B cell (primary cell): ENCODE measurements at regions not wholly inside any gene's neighbourhood (a gene's known extent, or its start where the extent isn't known, plus 50 kb on each side); places are given as distances from the start of the nearest gene placed in this dataset.

Source experiments
- ATAC-seq: fragments of 200-7000 bp; cut with Tn5 transposase; one replicate; pipeline ENCODE4 v1.10.0; 2021; ENCODE audit warnings: low read depth, mild to moderate bottlenecking, moderate number of reproducible peaks, moderate library complexity
- CTCF ChIA-PET: fragments of 350-600 bp; sonication (Branson Sonifier 250); formaldehyde crosslinking; loops from one replicate; lab custom pipeline; 2021; ENCODE audit warnings: antibody characterized with exemption, inconsistent platforms; lab: Charles Lee
- POLR2A ChIA-PET: fragments of 350-600 bp; sonication (Branson Sonifier 250); formaldehyde crosslinking; loops from one replicate; lab custom pipeline; 2021; ENCODE audit warnings: antibody characterized with exemption; lab: Charles Lee
- DNase-seq: peaks from one replicate; pipeline ENCODE4 v3.0.0; 2013
- H2AFZ ChIP-seq: 2 replicates; pipeline ENCODE4 v1.6.1; 2012; ENCODE audit warnings: mild to moderate bottlenecking, low read depth, low read length; ENCODE audit not compliant: insufficient read depth, poor library complexity, severe bottlenecking
- H3K27ac ChIP-seq, 2 donors: 1 replicate in 1 of 2; 2 replicates in 1 of 2; pipeline ENCODE4 v1.5.1; 2012 to 2013; ENCODE audit warnings: low read length in 2 of 2, mild to moderate bottlenecking in 2 of 2, moderate library complexity in 1 of 2
- H3K27me3 ChIP-seq, 4 experiments: fragments of 200-600 bp in 1 of 4; sonication (generic) in 1 of 4; replicated peaks in 1 of 4; 1 replicate in 2 of 4; 2 replicates in 2 of 4; pipeline versions ENCODE4 v1.6.1 to v1.7.0; 2013 to 2016; ENCODE audit warnings: low read length in 3 of 4, mild to moderate bottlenecking in 2 of 4, mixed read lengths in 1 of 4, moderate library complexity in 1 of 4; ENCODE audit not compliant: insufficient read depth in 4 of 4, control insufficient read depth in 3 of 4; ENCODE audit errors: control extremely low read depth in 1 of 4
- H3K36me3 ChIP-seq, 2 experiments: replicated peaks in 1 of 2; 1 replicate in 1 of 2; 2 replicates in 1 of 2; pipeline versions ENCODE4 v1.6.1 to v1.7.1; 2013; ENCODE audit warnings: low read length in 1 of 2; ENCODE audit not compliant: insufficient read depth in 2 of 2, control insufficient read depth in 1 of 2; ENCODE audit errors: control extremely low read depth in 1 of 2, extremely low read depth in 1 of 2
- H3K4me1 ChIP-seq, 2 donors: fragments of 200-600 bp in 1 of 2; sonication (generic) in 1 of 2; 1 replicate in 1 of 2; 2 replicates in 1 of 2; pipeline versions ENCODE4 v1.5.1 to v1.6.1; 2013 to 2017; ENCODE audit warnings: low read length in 2 of 2; ENCODE audit not compliant: control insufficient read depth in 2 of 2, insufficient read depth in 2 of 2
- H3K4me2 ChIP-seq: replicated peaks from 2 replicates; pipeline ENCODE3; 2012; ENCODE audit warnings: mild to moderate bottlenecking, low read depth, low read length; ENCODE audit not compliant: poor library complexity, severe bottlenecking
- H3K4me3 ChIP-seq, 5 experiments: fragments of 200-600 bp in 1 of 5; sonication (generic) in 1 of 5; 1 replicate in 3 of 5; 2 replicates in 2 of 5; pipeline versions ENCODE4 v1.5.1 to v1.7.0; 2011 to 2016; ENCODE audit warnings: low read length in 4 of 5, mild to moderate bottlenecking in 4 of 5, low read depth in 2 of 5, control low read depth in 1 of 5, moderate library complexity in 1 of 5; ENCODE audit not compliant: insufficient read depth in 1 of 5; ENCODE audit errors: control extremely low read depth in 1 of 5, extremely low read depth in 1 of 5
- H3K79me2 ChIP-seq: fragments of 200-600 bp; sonication (generic); one replicate; pipeline ENCODE4 v1.6.0; 2016; ENCODE audit warnings: low read length; ENCODE audit not compliant: control insufficient read depth, insufficient read depth
- H3K9ac ChIP-seq: fragments of 200-600 bp; sonication (generic); 2 replicates; pipeline ENCODE4 v1.6.1; 2017; ENCODE audit warnings: mild to moderate bottlenecking, low read length, moderate library complexity
- H3K9me3 ChIP-seq, 3 donors: one replicate each; pipeline versions ENCODE4 v1.6.1 to v1.7.1; 2013; ENCODE audit warnings: low read length in 2 of 3; ENCODE audit not compliant: control insufficient read depth in 2 of 3, insufficient read depth in 1 of 3; ENCODE audit errors: control extremely low read depth in 1 of 3
- H4K20me1 ChIP-seq: 2 replicates; pipeline ENCODE4 v1.6.0; 2012; ENCODE audit warnings: mild to moderate bottlenecking, low read length; ENCODE audit not compliant: insufficient read depth, control insufficient read depth, poor library complexity, severe bottlenecking
- H3K27ac Mint-ChIP-seq: one replicate; pipeline ENCODE4 v1.8.0; 2021; ENCODE audit warnings: mixed read lengths
- H3K27me3 Mint-ChIP-seq: one replicate; pipeline ENCODE4 v1.8.0; 2021; ENCODE audit warnings: mixed read lengths
- H3K4me1 Mint-ChIP-seq: one replicate; pipeline ENCODE4 v1.8.0; 2021; ENCODE audit warnings: mixed read lengths
- H3K4me3 Mint-ChIP-seq: one replicate; pipeline ENCODE4 v1.8.0; 2021; ENCODE audit warnings: mixed read lengths
- H3K9me3 Mint-ChIP-seq: one replicate; pipeline ENCODE4 v1.8.0; 2022; ENCODE audit warnings: mixed read lengths; ENCODE audit not compliant: insufficient read depth
- CTCF ChIP-seq: fragments of 200-600 bp; IDR thresholded peaks from one replicate; pipeline ENCODE4 v1.8.0; 2022; ENCODE audit warnings: antibody characterized with exemption, mild to moderate bottlenecking
- EZH2 ChIP-seq: IDR thresholded peaks from 2 replicates; pipeline ENCODE4 v1.6.1; 2012; ENCODE audit warnings: borderline replicate concordance, low read depth, mild to moderate bottlenecking, moderate library complexity, low read length; ENCODE audit not compliant: insufficient read depth, poor library complexity, severe bottlenecking
- WGBS: methylation state at CpG from one replicate; pipeline ENCODE4 v1.1.5; 2013; ENCODE audit warnings: missing lambda C conversion rate; ENCODE audit not compliant: insufficient coverage; 5-methylcytosine and 5-hydroxymethylcytosine counted together
- intact Hi-C: fragments of 100-400 bp; cut with micrococcal nuclease; formaldehyde crosslinking; loops from one replicate; pipeline ENCODE4 v1.10.0; 2022

GRCh38 chr2:153595939-153596338 is 117.4 kb upstream of the RPRM start:
- no peaks in the 10 kb centered on the region for H3K27me3 Mint-ChIP-seq
- H3K4me1 Mint-ChIP-seq = no peaks in the 10 kb centered on the region
- CTCF ChIA-PET = no interaction called here
- H3K4me1 ChIP-seq = no peaks in the 10 kb centered on the region
- POLR2A ChIA-PET = no interaction called here
- H3K9me3 Mint-ChIP-seq = peaks cover under 1% of the 10 kb centered on the region
- no peak overlapping the region for H2AFZ ChIP-seq
- no peak overlapping the region for H3K4me3 Mint-ChIP-seq
- H3K4me3 ChIP-seq = no peak overlapping the region
- no peak for DNase-seq
- H3K9me3 ChIP-seq = peaks cover 0 to 6% (median 0%) of the 10 kb centered on the region in 3 donors
- no peak overlapping the region for H3K9ac ChIP-seq
- H4K20me1 ChIP-seq = no peaks in the 10 kb centered on the region
- intact Hi-C loops = no loop called here
- no peak overlapping the region for H3K4me2 ChIP-seq
- H3K27ac Mint-ChIP-seq = no peak overlapping the region
- H3K27ac ChIP-seq = no peak overlapping the region
- H3K27me3 ChIP-seq = no peaks in the 10 kb centered on the region
- no peak for ATAC-seq
- no peaks in the 10 kb centered on the region for H3K79me2 ChIP-seq
- no peak for TF ChIP-seq EZH2
- TF ChIP-seq CTCF = no peak
- no peaks in the 10 kb centered on the region for H3K36me3 ChIP-seq

- CTCF ChIA-PET = no interaction called here
- no peaks in the 10 kb centered on the region for H3K36me3 ChIP-seq
- WGBS = no CpG with 5 or more reads among the region's 3 CpGs
- Mint-ChIP-seq H3K4me3 (no peak overlapping the region), H3K27me3 (no peaks in the 10 kb centered on the region), H3K27ac (no peak overlapping the region), H3K9me3 (no peaks in the 10 kb centered on the region), H3K4me1 (no peaks in the 10 kb centered on the region)
- DNase-seq (no peak), ATAC-seq (no peak)
- H3K79me2 ChIP-seq = no peaks in the 10 kb centered on the region
- no peak overlapping the region for H3K9ac ChIP-seq
- POLR2A ChIA-PET = no interaction called here
- no peak overlapping the region for H3K4me2 ChIP-seq
- H3K4me1 ChIP-seq = no peaks in the 10 kb centered on the region
- no peaks in the 10 kb centered on the region for H3K9me3 ChIP-seq
- H4K20me1 ChIP-seq = no peaks in the 10 kb centered on the region
- H2AFZ ChIP-seq = no peak overlapping the region
- TF ChIP-seq EZH2 = no peak
- no peak for TF ChIP-seq CTCF
- intact Hi-C loops = no loop called here
- H3K27ac ChIP-seq = no peak overlapping the region
- H3K27me3 ChIP-seq = no peaks in the 10 kb centered on the region
- no peak overlapping the region for H3K4me3 ChIP-seq
Observed at GRCh38 chr2:153601812-153602211, 123.2 kb upstream of the RPRM start.
